HL-60/S4 (cell line): ENCODE measurements at regions not wholly inside any gene's neighbourhood (a gene's known extent, or its start where the extent isn't known, plus 50 kb on each side); places are given as distances from the start of the nearest gene placed in this dataset.
"Not testable (repeated sequence)": the region's sequence is repeated elsewhere in the genome, so short reads cannot be mapped to it uniquely, and the experiment has no call there.

Experiments
- in situ Hi-C: fragments of 300-500 bp; cut with MboI; formaldehyde crosslinking; loops from 2 replicates; pipeline ENCODE4 v1.14.3; 2022; ENCODE audit warnings: low sequenced_read_pairs

DNA sequence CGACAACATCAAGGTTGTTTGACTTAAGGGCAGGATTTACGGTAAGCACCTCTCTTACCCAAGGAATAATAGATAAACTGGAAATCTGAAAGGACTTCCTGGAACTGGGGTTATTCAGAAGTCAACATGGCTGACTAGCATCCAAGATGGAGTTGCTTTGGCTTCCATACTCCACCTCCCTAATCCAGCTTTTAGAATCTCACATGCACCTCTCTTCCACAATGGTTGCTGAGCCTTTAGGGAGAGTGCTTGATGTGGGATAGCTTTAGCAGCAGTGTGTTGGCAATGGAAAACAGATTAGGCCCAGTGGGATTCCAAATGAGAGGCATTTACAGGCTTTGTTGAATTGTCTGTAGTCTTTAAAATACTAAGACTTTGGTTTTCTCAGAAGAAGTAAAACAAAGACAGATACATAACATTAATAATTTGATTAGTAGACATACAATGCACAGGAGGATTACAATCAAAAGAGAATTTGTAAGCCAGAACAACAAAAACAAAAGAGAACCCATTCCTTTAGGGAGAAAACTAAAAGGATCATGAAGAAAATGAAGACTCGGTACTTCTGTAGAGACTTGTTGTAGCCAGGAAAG, 222.0 kb downstream of the HS3ST3B1 start:
- in situ Hi-C loops = no loop called here

GRCh38 chr17:14518919-14519318, 218.0 kb downstream of the HS3ST3B1 start:
- in situ Hi-C loops = not testable (repeated sequence)

GRCh38 chr17:14514973-14515372, 214.1 kb downstream of the HS3ST3B1 start:
- in situ Hi-C loops = no loop called here

GRCh38 chr17:14513835-14514234, 213.0 kb downstream of the HS3ST3B1 start:
- in situ Hi-C loops = no loop called here

- in situ Hi-C loops = no loop called here
Measured at GRCh38 chr17:14510136-14510535, 209.3 kb downstream of the HS3ST3B1 start.

GRCh38 chr17:14508156-14508555, 207.3 kb downstream of the HS3ST3B1 start:
- in situ Hi-C loops = no loop called here

- in situ Hi-C loops = no loop called here
Measured at GRCh38 chr17:14506364-14506763, 205.5 kb downstream of the HS3ST3B1 start.

GRCh38 chr17:14505606-14506005, 204.7 kb downstream of the HS3ST3B1 start:
- in situ Hi-C loops = no loop called here

GRCh38 chr17:14499976-14500375, 199.1 kb downstream of the HS3ST3B1 start:
- in situ Hi-C loops = no loop called here

DNA sequence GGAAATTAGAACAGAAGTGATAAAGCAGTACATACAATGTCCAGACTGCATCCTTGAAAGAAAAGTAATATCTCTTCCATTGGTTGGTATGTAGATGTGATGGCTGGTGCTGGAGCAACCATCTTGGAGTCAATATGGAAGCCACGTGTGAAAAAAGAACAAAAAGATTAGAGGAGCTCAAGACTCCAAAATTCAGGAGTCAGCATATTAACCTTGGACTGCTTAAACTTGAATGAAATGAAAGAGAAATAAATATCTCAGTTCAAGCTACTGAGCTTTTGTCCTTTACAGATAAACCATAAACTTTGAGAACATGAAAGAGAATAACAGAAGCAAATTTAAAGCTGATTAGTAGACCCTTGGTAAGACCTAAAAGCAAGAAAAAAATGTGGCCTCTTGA, 197.9 kb downstream of the HS3ST3B1 start:
- in situ Hi-C loops = no loop called here

DNA sequence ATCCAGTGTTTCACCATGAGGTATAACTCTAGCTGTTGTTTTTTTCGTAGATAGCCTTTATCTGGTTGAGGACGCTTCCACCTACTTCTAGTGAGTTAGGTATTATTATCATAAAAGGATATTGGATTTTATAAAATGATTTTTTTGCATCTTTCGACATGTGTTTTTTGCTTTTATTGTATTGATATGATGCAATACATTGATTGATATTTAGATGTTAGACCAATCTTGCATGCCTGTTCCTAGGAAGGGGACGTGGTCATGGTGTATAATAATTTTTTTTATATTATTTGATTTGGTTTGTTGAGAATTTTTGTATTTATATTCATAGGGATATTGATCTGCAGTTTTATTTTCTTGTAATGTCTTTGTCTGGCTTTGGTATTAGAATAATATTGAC, 193.3 kb downstream of the HS3ST3B1 start:
- in situ Hi-C loops = no loop called here

DNA sequence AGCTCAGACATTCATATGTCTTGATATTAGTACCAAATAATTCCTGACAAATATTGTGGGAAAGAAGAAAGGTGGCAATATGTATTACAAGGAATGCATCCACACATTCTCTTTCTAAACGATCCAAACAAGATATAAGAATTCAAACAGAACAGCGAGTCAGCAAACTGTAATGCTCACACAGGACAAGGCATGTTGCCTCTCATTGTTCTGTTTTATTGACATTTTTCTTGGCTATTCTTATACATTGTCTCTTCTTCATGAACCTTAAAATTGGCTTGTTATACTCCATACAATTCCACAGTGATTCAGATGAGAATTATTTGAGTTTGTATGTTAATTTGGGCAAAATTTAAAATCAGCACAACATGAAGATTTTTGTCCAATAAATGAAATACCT, 189.1 kb downstream of the HS3ST3B1 start:
- in situ Hi-C loops = no loop called here

DNA sequence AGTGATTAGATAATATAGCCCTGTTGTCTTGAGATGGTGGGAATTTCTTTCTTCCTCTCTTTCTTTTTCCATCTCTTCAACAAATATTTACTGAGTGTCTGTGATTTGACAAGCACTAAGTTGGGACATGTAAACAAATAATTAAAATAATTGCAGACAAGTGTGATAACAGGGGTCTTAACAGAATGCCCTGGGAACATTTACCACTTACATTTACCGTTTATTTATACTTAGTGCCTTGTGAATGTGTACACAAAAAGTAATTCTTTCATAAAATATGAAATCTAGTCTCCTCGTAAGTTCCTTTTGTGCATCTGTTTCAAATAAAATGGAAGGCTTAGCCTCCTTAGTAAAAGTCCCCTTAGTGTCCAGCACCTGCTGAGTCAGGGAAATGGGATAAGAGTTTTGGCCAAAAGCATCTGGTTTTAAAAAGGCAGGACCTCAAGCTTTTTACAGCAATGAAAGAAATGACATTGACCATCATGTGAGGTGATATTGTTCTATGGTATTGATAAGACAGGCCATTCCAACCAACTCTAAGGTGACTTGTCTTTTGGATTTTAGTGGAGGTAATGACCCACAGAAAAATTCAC, 188.2 kb downstream of the HS3ST3B1 start:
- in situ Hi-C loops = no loop called here

DNA sequence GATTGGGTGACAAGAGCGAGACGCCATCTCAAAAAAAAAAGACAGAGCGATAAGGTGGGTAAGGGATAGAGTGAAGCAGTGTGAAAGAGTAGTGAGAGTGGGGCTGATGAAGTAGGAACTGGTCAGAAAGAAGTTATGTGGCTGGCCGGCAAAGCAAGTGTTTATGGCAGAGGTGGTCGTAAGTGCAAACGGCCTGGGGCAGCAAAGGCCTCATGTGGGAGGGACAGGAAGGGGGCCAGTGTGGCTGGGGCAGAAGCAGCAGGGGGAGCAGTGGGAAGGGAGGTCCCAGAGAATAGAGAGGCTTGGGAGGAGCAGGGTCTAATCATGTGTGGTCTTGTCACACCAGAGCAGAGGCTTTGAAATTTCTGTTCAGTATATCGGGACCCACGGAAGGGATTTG, 186.2 kb downstream of the HS3ST3B1 start:
- in situ Hi-C loops = no loop called here

GRCh38 chr17:14482715-14483114, 181.8 kb downstream of the HS3ST3B1 start:
- in situ Hi-C loops = no loop called here

DNA sequence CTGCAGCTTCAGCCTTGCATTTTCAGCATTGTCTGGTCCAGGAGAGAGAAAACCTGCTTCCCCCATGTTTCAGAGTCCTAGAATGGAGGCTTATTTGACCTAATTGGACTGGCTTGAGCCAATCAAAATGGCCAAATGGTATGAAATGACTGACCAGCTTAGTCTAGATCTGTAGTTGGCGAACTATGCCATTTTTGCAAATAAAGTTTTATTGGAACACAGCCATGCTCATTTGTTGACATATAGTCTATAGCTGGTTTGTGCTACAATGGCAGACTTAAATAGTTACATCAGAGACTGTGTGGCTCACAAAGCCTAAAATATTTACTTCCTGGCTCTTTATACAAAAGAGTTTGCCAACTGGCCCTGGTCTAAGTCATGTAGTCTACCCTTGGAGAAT, 180.8 kb downstream of the HS3ST3B1 start:
- in situ Hi-C loops = no loop called here

DNA sequence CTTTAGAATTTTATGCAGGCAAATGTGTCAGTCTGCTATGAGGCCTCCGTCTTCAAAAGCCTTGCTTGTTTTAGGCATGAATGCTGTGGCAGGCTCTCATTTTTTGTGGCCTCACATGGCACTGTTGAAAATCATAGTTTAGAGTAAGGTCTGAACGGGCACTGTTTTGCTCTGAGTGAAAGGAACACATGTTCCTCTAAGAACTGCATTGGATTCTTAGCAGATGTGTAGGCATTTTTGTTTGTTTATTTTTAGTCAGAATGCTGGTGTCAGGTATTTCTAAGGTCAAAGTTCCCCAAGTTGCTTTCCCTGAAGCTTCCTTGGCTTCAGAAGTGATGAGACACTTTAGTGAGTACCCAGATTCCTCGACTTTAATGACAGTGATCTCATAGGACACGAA, 173.7 kb downstream of the HS3ST3B1 start:
- in situ Hi-C loops = no loop called here

DNA sequence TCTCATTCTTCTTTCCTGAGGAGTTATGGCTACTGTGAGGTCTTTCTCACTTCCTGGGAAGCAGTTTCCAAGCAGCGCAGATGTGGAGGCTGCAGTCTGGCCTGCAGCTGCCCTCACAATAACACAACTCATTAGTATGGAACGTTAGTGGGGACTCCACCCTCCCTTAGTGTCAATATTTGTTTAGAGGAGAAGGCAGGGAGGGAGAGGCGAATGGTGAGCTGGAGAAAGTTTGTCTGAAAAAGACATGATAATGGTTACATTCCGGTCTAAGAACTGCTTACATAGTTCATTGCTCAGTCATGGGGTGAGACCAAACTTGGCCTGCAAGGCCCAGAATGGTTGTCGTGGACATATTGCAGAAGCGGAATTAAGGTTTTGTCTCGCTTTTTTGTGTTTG, 170.2 kb downstream of the HS3ST3B1 start:
- in situ Hi-C loops = no loop called here

- in situ Hi-C loops = no loop called here
Measured at GRCh38 chr17:14470417-14470816, 169.5 kb downstream of the HS3ST3B1 start.

- in situ Hi-C loops = no loop called here
Measured at GRCh38 chr17:14469971-14470370, 169.1 kb downstream of the HS3ST3B1 start.

DNA sequence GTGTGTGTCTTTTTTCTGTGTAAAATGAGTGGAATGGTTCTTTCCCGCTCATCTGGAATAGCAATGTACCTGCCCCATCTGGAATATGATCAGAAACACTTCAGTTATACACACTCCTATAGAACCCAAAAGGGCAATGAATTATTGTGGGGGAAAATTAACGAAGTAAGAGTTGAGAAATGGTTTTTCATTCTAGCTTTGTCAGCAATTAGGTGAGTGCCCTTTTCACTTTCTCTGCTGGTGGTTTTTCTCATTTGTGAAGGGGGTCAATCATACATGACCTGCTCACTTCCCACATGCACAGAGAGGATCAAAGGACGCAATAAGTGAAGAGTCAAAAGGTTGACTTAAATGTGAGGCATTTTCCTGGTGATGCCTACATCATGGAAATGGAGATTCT, 168.0 kb downstream of the HS3ST3B1 start:
- in situ Hi-C loops = no loop called here

DNA sequence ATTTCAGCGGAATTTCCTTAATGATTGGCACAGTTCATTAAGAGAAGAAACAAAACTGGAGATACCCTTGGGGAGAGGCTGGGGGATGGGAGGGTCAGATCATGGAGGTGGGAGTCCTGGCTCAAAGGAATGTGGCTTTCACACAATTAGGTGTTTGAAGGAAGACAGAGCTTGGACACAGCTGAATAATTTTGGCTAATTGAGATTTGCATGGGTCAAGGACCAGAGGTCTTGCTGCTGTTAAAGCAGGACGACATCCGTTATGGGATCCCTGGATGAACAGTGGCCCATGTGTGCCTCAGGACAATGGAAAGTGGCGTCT, 160.3 kb downstream of the HS3ST3B1 start:
- in situ Hi-C loops = no loop called here

GRCh38 chr17:14460516-14461226, 159.8 kb downstream of the HS3ST3B1 start:
- in situ Hi-C loops = no loop called here
